ENCODE measurements at regions not wholly inside any gene's neighbourhood (a gene's known extent, or its start where the extent isn't known, plus 50 kb on each side); places are given as distances from the start of the nearest gene placed in this dataset.

GRCh38 chr5:62000646-62001045, 305.4 kb upstream of the KIF2A start:
- Histone ChIP-seq H2AFZ (ENCODE audit: low read length) (no peak overlapping the region), H3F3A (ENCODE audit: insufficient read depth, low read length) (no peaks in the 10 kb centered on the region), H3K9me3 (replicated peaks; ENCODE audit: insufficient read depth, low read length) (no peaks in the 10 kb centered on the region), H3K27ac (ENCODE audit: low read length) (no peak overlapping the region), H3K9ac (ENCODE audit: low read length) (no peak overlapping the region), H4K20me1 (ENCODE audit: insufficient read depth, low read length) (no peaks in the 10 kb centered on the region), H3K79me2 (ENCODE audit: low read length) (no peaks in the 10 kb centered on the region), H3K9me2 (replicated peaks; ENCODE audit: insufficient read depth, low read length) (no peaks in the 10 kb centered on the region), H3K27me3 (replicated peaks; ENCODE audit: insufficient read depth, low read length) (no peaks in the 10 kb centered on the region), H3K4me1 (ENCODE audit: low read length) (no peaks in the 10 kb centered on the region), H3K4me2 (ENCODE audit: low read depth, low read length) (no peak overlapping the region), H3K4me3 (ENCODE audit: low read length) (no peak overlapping the region), H3K36me3 (replicated peaks; ENCODE audit: insufficient read depth, low read length) (no peaks in the 10 kb centered on the region)
- TF ChIP-seq EZH2phosphoT487 (IDR thresholded peaks at IDR 0.05; ENCODE audit: low read length): no peak
- no peak for TF ChIP-seq EZH2 (optimal IDR thresholded peaks at IDR 0.05; ENCODE audit: low read depth, low read length)
- no peak for TF ChIP-seq CTCF (IDR thresholded peaks at IDR 0.05; ENCODE audit: low read length)
- DNase-seq: no peak

GRCh38 chr5:62001640-62002039, 304.4 kb upstream of the KIF2A start:
- Histone ChIP-seq H3K27ac (ENCODE audit: low read length) (no peak overlapping the region), H3K4me3 (ENCODE audit: low read length) (no peak overlapping the region), H2AFZ (ENCODE audit: low read length) (no peak overlapping the region), H3K9me2 (replicated peaks; ENCODE audit: insufficient read depth, low read length) (no peaks in the 10 kb centered on the region), H3K4me2 (ENCODE audit: low read depth, low read length) (no peak overlapping the region), H3K4me1 (ENCODE audit: low read length) (no peaks in the 10 kb centered on the region), H3F3A (ENCODE audit: insufficient read depth, low read length) (no peaks in the 10 kb centered on the region), H3K79me2 (ENCODE audit: low read length) (no peaks in the 10 kb centered on the region), H3K36me3 (replicated peaks; ENCODE audit: insufficient read depth, low read length) (no peaks in the 10 kb centered on the region), H4K20me1 (ENCODE audit: insufficient read depth, low read length) (no peaks in the 10 kb centered on the region), H3K27me3 (replicated peaks; ENCODE audit: insufficient read depth, low read length) (no peaks in the 10 kb centered on the region), H3K9ac (ENCODE audit: low read length) (no peak overlapping the region), H3K9me3 (replicated peaks; ENCODE audit: insufficient read depth, low read length) (no peaks in the 10 kb centered on the region)
- no peak for DNase-seq
- TF ChIP-seq CTCF (IDR thresholded peaks at IDR 0.05; ENCODE audit: low read length) (no peak), EZH2phosphoT487 (IDR thresholded peaks at IDR 0.05; ENCODE audit: low read length) (no peak), EZH2 (optimal IDR thresholded peaks at IDR 0.05; ENCODE audit: low read depth, low read length) (no peak)

- H3K36me3 ChIP-seq (replicated peaks; ENCODE audit: insufficient read depth, low read length): no peaks in the 10 kb centered on the region
- H3K27ac ChIP-seq (ENCODE audit: low read length): no peak overlapping the region
- H3K9ac ChIP-seq (ENCODE audit: low read length): no peak overlapping the region
- H3K4me3 ChIP-seq (ENCODE audit: low read length): no peak overlapping the region
- H3K9me3 ChIP-seq (replicated peaks; ENCODE audit: insufficient read depth, low read length): no peaks in the 10 kb centered on the region
- no peaks in the 10 kb centered on the region for H3K27me3 ChIP-seq (replicated peaks; ENCODE audit: insufficient read depth, low read length)
- DNase-seq: no peak
- no peaks in the 10 kb centered on the region for H3K4me1 ChIP-seq (ENCODE audit: low read length)
- TF ChIP-seq EZH2 (optimal IDR thresholded peaks at IDR 0.05; ENCODE audit: low read depth, low read length) (no peak), EZH2phosphoT487 (IDR thresholded peaks at IDR 0.05; ENCODE audit: low read length) (no peak), CTCF (IDR thresholded peaks at IDR 0.05; ENCODE audit: low read length) (no peak)
- H3K79me2 ChIP-seq (ENCODE audit: low read length): no peaks in the 10 kb centered on the region
- no peaks in the 10 kb centered on the region for H3F3A ChIP-seq (ENCODE audit: insufficient read depth, low read length)
- no peaks in the 10 kb centered on the region for H3K9me2 ChIP-seq (replicated peaks; ENCODE audit: insufficient read depth, low read length)
- H4K20me1 ChIP-seq (ENCODE audit: insufficient read depth, low read length): no peaks in the 10 kb centered on the region
- no peak overlapping the region for H2AFZ ChIP-seq (ENCODE audit: low read length)
- H3K4me2 ChIP-seq (ENCODE audit: low read depth, low read length): no peak overlapping the region
These were observed 303.6 kb upstream of the KIF2A start for GRCh38 chr5:62002436-62002835.
